ENCODE measurements at regions not wholly inside any gene's neighbourhood (a gene's known extent, or its start where the extent isn't known, plus 50 kb on each side); places are given as distances from the start of the nearest gene placed in this dataset.

- no peak for DNase-seq
These were observed 576.2 kb upstream of the CLINT1 start for GRCh38 chr5:158435161-158435616.

GRCh38 chr5:158434749-158435148 lies 575.8 kb upstream of the CLINT1 start:
- DNase-seq, result no peak

DNA sequence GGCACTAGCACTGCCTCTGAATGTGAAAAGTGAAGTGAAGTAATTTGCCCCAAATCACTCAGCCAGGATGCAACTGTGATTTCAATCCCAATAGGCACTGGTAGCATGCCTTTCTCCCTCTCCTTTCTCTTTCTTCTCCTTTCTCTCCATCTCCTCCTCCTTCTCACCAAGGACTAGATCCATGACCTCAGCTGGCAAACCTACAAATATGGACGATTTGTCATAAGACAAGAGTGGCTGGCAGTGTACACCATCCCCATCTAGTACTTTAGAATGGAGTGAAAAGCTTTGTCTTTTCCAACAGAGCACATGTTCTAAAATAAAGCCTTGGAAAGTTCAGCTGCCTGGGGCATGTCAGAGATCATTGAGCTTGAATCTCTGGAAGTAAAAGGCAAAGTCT lies 574.7 kb upstream of the CLINT1 start:
- no peak for DNase-seq

DNA sequence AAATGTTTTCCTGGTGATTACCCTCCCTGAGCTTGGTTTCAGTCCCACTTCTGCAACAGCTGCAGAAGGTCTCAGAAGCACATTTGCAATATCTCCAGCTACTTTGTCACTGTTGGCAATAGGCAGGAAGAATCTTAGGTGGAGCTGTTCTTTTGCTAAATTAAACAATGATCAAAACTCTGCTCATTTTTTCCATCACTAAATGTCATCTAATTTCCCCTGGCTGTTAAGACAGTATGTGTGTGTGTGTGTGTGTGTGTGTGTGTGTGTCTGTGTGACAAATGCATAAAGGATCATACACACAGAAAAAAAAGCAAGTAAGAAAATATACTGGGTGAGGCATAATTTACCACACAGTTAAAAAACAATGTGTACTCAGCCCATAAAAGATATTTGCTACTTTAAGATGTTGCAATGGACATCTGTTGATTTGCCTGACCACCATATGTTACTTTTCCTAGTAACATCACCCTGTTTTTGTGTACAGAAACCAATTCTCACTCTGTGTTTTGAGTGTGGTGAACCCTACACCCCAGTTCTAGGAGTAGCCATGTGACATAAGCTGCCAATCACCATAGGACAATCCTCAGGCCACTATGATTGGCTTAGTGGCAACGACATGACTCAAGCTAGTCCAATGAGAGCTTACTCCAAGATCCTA lies 572.6 kb upstream of the CLINT1 start:
- DNase-seq, result no peak

DNA sequence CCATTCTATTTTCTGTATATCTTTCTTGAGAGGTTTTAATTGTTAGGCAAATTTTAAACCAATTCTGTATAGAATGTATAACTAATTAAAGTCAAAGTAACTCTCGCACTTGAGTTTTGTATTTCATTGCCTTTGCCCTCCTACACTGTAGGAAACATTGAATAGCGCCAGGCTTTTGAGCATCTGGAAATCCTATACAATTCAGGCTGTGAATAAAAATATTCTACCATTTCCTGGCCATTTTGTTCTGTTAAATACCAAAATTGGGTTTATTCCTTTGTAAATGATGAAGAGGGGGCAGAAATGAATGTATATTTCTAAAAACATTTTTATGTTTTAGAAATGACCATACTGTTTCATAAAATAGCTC lies 571.8 kb upstream of the CLINT1 start:
- DNase-seq, result no peak

- DNase-seq, result peak; percentile 33
These were observed 571.3 kb upstream of the CLINT1 start for GRCh38 chr5:158430166-158430797.

- DNase-seq, result no peak
These were observed 570.6 kb upstream of the CLINT1 start for GRCh38 chr5:158429564-158429963.

- no peak for DNase-seq
These were observed 564.8 kb upstream of the CLINT1 start for GRCh38 chr5:158423623-158424200.

DNA sequence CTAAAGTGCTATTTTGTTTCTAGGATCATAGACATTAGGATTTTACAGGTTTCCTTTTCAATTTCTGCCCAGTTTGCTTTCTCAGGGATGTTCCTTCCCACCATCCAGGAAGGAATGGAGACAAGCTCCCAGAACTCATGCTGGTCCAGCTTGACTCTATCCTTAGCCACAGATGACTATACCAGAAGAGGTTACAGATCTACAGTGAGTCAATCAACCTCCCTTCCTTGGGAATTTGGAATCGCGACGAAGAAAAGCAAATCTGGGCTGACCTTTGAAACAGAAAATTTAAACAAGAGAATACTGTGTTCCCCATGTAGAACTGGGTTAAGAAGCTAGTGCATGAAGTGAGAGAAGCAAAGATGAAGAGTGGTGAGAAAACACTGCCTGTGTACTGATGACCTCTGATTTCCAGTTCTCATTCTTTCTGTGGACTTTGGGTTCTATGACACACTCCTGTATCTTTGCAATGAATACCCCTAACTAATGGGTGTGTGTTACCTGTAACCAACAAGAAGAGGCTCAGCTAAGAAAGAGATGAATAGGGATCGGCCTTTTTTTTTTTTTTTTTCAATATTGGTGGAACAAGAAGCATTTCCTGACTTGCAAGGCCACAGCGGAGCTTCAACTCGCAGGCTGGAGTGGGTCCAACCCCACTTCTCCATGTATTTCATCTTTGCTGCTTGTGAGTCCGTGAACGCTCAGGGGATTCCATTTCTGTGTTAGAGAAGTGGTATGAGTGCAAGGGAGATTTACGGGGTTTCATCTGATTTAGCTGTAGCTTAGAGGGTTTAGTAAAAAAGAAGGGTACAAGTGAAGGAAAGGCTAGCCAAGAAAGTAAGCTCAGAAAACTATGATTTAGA lies 563.9 kb upstream of the CLINT1 start:
- no peak for DNase-seq

DNA sequence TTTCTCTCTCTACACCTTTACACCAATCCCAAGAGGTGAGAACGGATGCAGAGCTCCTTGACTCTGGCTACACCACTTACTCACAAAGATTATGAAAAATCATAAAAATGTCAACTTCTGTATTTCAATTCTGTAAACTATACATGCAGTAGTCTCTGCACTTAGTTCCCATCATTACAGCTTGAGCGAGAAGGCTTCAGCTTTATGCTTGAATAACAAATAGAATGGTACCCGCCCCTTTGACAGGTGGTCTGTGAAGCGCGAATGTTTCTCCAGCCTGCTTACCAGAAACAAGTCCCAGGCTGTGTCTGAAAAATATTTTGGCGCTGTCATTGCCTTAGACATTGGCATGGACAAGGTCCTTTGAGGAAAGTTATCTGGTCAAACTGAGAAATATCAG lies 562.4 kb upstream of the CLINT1 start:
- DNase-seq, result no peak

- no peak for DNase-seq
These were observed 560.2 kb upstream of the CLINT1 start for GRCh38 chr5:158419186-158419585.

GRCh38 chr5:158414780-158415179 lies 555.8 kb upstream of the CLINT1 start:
- peak; percentile 73 for DNase-seq

DNA sequence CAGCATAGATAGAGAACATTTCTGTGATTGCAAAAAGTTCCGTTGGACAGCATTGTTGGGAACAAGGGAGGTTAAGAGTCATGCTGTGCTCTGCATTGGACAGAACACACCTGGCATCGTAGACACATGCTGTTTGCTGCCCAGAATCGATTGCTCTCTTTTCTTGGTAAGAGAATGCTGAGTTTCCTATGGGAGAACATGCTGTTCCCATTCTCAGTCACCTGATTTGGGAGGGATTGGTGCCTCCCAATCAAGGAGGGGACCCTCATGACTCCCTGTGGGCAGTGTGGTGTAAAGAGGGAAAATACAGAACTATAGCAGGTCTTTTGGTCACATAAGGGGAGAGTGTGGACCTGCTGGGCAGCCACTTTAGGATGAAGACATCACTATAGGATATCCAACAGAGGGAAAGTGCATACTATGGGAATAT lies 555.4 kb upstream of the CLINT1 start:
- no peak for DNase-seq

DNA sequence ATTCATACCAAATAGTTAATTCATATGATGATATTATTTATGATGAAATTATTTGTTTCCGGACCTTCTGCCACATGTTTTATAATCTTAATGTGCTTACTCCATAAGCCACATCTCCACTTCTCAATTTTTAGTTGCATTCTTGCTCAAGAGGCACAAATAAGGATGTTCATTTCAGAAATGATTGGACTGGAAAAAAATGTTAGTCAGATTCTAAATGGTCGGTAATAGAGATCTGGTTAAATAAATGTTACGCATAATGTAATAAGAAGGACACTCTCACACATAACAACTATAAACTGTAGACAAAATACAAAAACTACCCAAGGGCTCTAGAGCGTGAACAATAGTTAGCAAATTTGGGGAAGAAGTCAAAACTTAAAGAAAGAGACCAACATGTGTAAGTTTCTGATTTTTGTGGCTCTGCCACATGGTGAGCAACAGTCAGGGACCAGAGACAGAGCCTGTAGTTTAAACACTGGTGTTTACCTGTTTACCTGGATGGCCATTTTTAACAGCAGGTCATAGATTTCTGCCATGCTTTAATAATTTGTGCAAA lies 554.3 kb upstream of the CLINT1 start:
- no peak for DNase-seq

DNA sequence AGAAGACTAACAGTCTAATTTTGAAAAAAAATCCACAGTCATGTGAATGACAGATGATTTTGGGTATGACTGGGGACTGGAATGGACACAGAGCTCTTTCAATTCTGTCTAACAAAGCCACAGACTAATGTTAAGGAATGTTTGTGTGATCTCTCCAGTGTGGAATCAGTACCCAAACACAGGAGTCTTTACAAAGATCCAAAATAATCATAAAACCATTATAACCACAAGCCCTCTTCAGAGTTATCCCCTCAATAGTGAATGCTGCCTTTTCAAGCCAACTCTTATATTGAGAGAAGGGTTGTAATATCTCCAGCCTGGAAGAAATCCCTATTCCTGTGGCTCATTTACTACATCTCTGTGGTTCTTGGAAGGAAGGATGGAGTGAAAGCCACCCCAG lies 552.0 kb upstream of the CLINT1 start:
- no peak for DNase-seq

DNA sequence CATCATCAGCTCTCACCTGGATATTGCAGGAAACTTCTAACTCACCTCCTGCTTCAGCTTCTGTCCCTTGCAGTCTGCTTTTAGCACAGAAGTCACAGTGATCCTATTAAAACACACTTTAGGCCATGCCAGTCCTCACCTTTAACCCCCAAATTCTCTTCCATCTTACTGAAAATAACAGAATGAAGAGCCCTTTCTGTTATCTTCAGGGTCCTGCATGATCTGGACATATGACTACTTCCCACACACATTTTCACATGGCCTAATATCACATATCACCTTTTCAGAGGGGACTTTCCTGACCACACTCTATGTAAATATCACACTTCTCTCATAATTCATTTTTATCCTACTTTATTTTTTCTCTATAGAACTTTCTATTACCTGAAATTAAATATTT lies 550.6 kb upstream of the CLINT1 start:
- no peak for DNase-seq

GRCh38 chr5:158407824-158408195 lies 548.9 kb upstream of the CLINT1 start:
- DNase-seq, result peak; percentile 16

GRCh38 chr5:158406884-158407823 lies 548.2 kb upstream of the CLINT1 start:
- DNase-seq, result peak; percentile 67

GRCh38 chr5:158398360-158399201 lies 539.6 kb upstream of the CLINT1 start:
- DNase-seq, result no peak

- no peak for DNase-seq
These were observed 538.3 kb upstream of the CLINT1 start for GRCh38 chr5:158397278-158397677.

DNA sequence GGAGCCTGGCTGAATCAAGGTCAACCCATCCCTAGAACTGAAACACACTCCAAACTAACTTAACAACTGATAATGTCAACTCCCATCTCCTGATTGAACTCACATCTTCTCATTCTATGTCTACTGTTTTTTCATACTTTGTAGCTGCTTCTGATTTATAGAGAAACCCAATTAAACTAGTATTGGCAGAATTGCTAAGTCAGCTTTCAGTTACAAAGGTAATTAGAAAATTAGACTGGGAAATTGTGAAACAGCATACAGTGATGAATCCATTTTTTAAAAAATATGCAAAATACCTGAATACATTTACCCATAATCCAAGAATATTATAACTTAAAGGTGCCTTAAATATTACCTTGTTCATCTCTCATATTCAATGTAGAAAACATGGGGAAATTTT lies 535.2 kb upstream of the CLINT1 start:
- no peak for DNase-seq

All from NCI-H226 (cell line).